Fibroblast of lung (primary cell): ENCODE measurements at regions not wholly inside any gene's neighbourhood (a gene's known extent, or its start where the extent isn't known, plus 50 kb on each side); places are given as distances from the start of the nearest gene placed in this dataset.

Experiments
- CTCF ChIP-seq, 2 donors: IDR thresholded peaks in 1 of 2; conservative IDR thresholded peaks in 1 of 2; 1 replicate in 1 of 2; 2 replicates in 1 of 2; pipeline ENCODE4 v1.5.1; 2011 to 2012; ENCODE audit warnings: low read length in 2 of 2, control low read depth in 1 of 2, inconsistent platforms in 1 of 2, low read depth in 1 of 2, mild to moderate bottlenecking in 1 of 2
- EZH2 ChIP-seq: IDR thresholded peaks from 2 replicates; pipeline ENCODE4 v1.5.1; 2012; ENCODE audit warnings: low read length, control low read depth, mild to moderate bottlenecking; ENCODE audit errors: missing control alignments

- TF ChIP-seq CTCF (conservative IDR thresholded peaks at IDR 0.05 in 1 of 2, IDR thresholded peaks at IDR 0.05 in 1 of 2; ENCODE audit: low read depth in 1 of 2, low read length in 2 of 2) (no peak), EZH2 (no peak)
Observed at GRCh38 chr10:63724922-63725321, 203.7 kb downstream of the REEP3 start.
